ENCODE measurements at regions not wholly inside any gene's neighbourhood (a gene's known extent, or its start where the extent isn't known, plus 50 kb on each side); places are given as distances from the start of the nearest gene placed in this dataset.

DNA sequence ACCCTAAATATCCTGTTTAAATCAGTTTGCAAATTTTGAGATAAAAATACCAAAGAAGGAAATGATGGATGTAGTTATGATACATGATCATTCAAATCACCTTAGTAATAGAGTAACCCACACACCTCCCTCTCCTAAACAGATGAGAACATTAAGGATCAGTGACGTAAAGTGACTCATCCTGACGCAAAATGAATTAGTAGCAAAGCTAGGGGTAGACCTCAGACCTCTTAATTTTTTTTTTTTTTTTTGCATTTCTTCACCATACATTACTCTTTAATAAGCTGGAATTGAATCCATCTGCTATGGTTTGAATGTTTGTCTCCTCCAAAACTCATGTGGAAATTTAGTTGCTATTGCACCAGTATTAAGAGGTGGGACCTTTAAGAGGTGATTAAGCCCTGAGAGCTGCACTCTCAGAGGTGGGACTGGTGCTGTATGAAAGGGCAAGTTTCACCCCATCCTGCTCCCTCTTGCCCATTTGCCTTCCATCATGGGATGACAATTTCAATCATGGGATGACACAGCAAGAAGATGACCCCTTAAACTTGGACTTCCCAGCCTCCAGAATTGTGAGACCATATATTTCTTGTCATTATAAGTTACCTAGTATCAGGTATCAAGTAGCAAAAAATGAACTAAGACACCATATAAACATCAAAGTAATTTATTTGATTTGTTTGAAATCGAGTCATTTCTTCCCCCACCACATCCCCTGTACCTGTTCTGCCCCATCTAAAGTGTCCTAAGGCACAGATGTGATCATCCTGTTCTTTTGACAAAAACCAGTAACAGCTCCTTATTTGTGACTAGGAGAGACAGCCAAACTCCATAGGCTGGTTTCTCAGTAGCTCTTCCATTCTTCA is 114.6 kb upstream of the DUSP10 start:
- Mint-ChIP-seq H3K36me3 (ENCODE audit: unreplicated experiment) (no peaks in the 10 kb centered on the region), H3K27ac (ENCODE audit: unreplicated experiment) (no peak overlapping the region), H3K27me3 (ENCODE audit: unreplicated experiment) (peaks cover 1% of the 10 kb centered on the region), H3K4me3 (ENCODE audit: unreplicated experiment) (no peak overlapping the region), H3K4me1 (ENCODE audit: low read depth, unreplicated experiment) (no peaks in the 10 kb centered on the region), H3K9me3 (ENCODE audit: unreplicated experiment) (no peaks in the 10 kb centered on the region)
- no peak for DNase-seq
- TF ChIP-seq, protein P1, sequence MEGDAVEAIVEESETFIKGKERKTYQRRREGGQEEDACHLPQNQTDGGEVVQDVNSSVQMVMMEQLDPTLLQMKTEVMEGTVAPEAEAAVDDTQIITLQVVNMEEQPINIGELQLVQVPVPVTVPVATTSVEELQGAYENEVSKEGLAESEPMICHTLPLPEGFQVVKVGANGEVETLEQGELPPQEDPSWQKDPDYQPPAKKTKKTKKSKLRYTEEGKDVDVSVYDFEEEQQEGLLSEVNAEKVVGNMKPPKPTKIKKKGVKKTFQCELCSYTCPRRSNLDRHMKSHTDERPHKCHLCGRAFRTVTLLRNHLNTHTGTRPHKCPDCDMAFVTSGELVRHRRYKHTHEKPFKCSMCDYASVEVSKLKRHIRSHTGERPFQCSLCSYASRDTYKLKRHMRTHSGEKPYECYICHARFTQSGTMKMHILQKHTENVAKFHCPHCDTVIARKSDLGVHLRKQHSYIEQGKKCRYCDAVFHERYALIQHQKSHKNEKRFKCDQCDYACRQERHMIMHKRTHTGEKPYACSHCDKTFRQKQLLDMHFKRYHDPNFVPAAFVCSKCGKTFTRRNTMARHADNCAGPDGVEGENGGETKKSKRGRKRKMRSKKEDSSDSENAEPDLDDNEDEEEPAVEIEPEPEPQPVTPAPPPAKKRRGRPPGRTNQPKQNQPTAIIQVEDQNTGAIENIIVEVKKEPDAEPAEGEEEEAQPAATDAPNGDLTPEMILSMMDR (IDR thresholded peaks at IDR 0.05; ENCODE audit: partially characterized antibody, unreplicated experiment): no peak

DNA sequence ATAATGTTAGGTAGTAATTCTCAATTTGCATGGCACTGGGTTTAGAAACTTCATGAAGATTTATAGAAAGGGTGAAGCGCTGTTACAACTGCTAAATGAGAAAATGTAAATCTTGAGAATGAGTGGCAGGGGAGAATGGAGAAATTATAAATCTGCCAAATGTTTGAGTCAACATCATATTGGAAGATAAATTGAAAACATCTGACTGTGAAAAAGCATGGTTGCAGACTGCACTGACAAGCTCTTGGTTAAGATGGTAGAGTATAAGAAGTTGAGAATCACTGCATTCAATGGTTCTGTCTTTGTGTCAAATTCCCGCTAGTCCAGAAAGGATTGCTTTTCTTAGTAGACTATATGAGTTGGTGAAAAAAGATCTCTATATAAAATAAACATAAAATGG is 113.3 kb upstream of the DUSP10 start:
- DNase-seq: no peak
- H3K36me3 Mint-ChIP-seq (ENCODE audit: unreplicated experiment): no peaks in the 10 kb centered on the region

DNA sequence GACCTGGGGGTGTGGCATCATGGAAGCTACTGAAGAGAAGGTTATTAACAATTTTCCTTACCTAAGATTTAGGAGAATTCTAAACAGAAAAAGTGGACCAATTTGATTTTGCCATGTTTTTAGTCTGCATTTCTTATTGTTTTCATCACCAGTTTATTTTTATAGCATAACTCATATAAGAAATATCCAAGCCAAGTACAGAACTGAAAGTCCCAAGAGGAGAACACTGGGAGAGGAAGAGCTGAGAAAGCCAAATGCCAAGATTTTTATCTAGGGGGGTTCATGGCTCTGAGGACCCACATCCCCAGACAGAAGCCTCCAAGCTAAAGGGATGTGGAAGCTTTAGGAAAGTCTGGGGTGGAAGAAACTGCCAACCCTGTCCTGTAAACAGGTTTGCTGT is 109.4 kb upstream of the DUSP10 start:
- DNase-seq: no peak
- TF ChIP-seq, protein P1 (IDR thresholded peaks at IDR 0.05; ENCODE audit: partially characterized antibody, unreplicated experiment): no peak
- Mint-ChIP-seq H3K36me3 (ENCODE audit: unreplicated experiment) (no peaks in the 10 kb centered on the region), H3K9me3 (ENCODE audit: unreplicated experiment) (no peaks in the 10 kb centered on the region), H3K27ac (ENCODE audit: unreplicated experiment) (no peak overlapping the region), H3K4me3 (ENCODE audit: unreplicated experiment) (no peak overlapping the region), H3K4me1 (ENCODE audit: low read depth, unreplicated experiment) (no peaks in the 10 kb centered on the region), H3K27me3 (ENCODE audit: unreplicated experiment) (no peaks in the 10 kb centered on the region)

More for the DNA sequence above, 113.3 kb upstream of the DUSP10 start:
- Mint-ChIP-seq H3K27ac (ENCODE audit: unreplicated experiment) (no peak overlapping the region), H3K4me1 (ENCODE audit: low read depth, unreplicated experiment) (no peaks in the 10 kb centered on the region), H3K9me3 (ENCODE audit: unreplicated experiment) (no peaks in the 10 kb centered on the region), H3K27me3 (ENCODE audit: unreplicated experiment) (peaks cover 1% of the 10 kb centered on the region), H3K4me3 (ENCODE audit: unreplicated experiment) (no peak overlapping the region)
- TF ChIP-seq, protein P1 (IDR thresholded peaks at IDR 0.05; ENCODE audit: partially characterized antibody, unreplicated experiment): no peak

DNA sequence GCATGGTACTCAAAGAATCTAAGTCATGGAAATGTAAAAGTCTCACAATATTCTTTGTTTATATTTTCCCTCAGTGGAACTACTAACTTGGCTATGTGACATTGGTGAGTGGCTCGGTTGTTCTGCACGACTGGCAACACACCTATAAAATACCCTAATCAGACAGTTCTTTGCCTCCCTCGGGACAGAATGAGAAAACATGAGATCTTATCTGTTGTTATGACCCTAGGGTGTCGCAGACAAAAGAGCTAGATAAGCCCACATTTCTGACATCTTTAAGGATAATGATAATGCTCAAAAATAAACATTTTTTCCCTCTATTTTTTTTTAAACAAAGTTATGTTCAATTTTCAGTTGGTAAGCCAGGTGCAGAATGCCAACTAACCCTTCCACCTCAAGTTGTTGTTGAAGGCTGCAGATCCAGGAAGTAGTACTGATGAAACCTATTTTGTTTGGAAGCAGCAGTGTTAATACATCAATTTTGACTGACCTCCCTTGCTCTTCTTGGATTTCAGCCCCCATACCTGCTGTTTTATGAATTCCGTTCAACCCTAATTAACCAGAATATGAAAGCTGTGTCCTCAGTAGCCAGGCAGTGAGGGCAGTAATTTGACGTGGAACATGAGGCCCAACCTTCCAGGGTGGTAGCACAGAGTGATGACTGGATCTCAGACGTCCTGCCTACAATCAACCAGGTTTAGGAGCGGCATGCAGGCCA is 108.7 kb upstream of the DUSP10 start:
- no peak for DNase-seq
- H3K4me3 Mint-ChIP-seq (ENCODE audit: unreplicated experiment): no peak overlapping the region
- H3K27ac Mint-ChIP-seq (ENCODE audit: unreplicated experiment): no peak overlapping the region
- H3K36me3 Mint-ChIP-seq (ENCODE audit: unreplicated experiment): no peaks in the 10 kb centered on the region
- no peaks in the 10 kb centered on the region for H3K4me1 Mint-ChIP-seq (ENCODE audit: low read depth, unreplicated experiment)
- H3K9me3 Mint-ChIP-seq (ENCODE audit: unreplicated experiment): no peaks in the 10 kb centered on the region
- H3K27me3 Mint-ChIP-seq (ENCODE audit: unreplicated experiment): no peaks in the 10 kb centered on the region
- TF ChIP-seq, protein P1 (IDR thresholded peaks at IDR 0.05; ENCODE audit: partially characterized antibody, unreplicated experiment): no peak

DNA sequence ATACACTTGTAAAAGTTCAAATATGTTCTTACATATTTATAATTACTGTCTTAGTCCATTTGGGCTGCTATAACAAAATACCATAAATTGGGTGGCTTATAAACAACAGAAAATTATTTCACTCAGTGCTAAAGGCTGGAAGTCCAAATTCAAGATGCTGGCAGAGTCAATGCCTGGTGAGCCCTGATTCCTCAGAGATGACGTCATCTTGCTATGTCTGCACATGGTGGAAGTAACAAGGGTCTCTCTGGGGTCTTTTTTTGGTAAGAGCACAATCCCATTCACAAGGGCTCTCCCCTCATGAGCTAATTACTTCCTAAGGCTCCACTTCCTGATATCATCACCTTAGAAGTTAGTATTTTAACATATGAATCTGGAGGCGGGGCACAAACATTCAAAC is 108.0 kb upstream of the DUSP10 start:
- H3K9me3 Mint-ChIP-seq (ENCODE audit: unreplicated experiment): no peaks in the 10 kb centered on the region
- no peaks in the 10 kb centered on the region for H3K27me3 Mint-ChIP-seq (ENCODE audit: unreplicated experiment)
- TF ChIP-seq, protein P1 (IDR thresholded peaks at IDR 0.05; ENCODE audit: partially characterized antibody, unreplicated experiment): no peak
- no peaks in the 10 kb centered on the region for H3K4me1 Mint-ChIP-seq (ENCODE audit: low read depth, unreplicated experiment)
- H3K27ac Mint-ChIP-seq (ENCODE audit: unreplicated experiment): no peak overlapping the region
- H3K4me3 Mint-ChIP-seq (ENCODE audit: unreplicated experiment): no peak overlapping the region
- no peaks in the 10 kb centered on the region for H3K36me3 Mint-ChIP-seq (ENCODE audit: unreplicated experiment)
- DNase-seq: no peak
